ENCODE measurements at regions not wholly inside any gene's neighbourhood (a gene's known extent, or its start where the extent isn't known, plus 50 kb on each side); places are given as distances from the start of the nearest gene placed in this dataset.

DNA sequence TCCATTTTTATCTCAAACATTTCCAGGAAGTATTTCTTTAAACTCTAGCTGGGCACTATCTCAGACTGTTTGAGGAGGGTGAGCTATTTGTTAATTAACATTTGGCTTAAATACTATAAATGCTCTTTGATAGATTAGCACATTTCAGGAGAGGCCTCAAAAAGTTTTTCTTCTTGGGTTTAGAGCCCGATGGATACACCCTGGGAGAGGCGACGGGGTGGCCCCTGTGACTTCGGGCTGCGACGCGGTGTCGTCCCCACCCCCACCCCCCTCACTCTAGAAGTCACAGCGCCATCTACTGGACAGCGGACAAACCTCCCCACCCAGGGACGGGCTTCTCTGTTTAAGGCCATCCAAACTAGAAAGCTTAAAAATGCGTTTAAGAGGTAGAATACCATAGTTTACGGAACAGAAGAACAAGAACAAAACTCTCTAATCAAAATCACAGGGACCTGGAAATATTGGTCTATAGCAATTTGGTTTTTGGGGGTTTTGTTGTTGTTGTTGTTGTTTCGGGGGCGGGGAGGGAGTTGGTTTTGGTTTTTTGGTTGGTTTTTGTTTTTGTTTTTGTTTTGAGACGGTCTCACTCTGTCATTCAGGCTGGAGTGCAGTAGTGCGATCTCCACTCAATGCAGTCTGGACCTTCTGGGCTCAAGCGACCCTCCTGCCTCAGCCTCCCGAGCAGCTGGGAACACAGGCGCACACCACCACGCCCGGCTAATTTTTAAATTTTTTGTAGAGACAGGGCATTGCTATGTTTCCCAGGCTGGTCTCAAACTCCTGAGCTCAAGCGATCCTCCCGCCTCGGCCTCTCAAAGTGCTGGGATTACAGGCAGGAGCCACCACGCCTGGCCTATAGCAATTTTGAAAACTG, 254.4 kb downstream of the C16orf95 start:
- TF ChIP-seq, protein P1, sequence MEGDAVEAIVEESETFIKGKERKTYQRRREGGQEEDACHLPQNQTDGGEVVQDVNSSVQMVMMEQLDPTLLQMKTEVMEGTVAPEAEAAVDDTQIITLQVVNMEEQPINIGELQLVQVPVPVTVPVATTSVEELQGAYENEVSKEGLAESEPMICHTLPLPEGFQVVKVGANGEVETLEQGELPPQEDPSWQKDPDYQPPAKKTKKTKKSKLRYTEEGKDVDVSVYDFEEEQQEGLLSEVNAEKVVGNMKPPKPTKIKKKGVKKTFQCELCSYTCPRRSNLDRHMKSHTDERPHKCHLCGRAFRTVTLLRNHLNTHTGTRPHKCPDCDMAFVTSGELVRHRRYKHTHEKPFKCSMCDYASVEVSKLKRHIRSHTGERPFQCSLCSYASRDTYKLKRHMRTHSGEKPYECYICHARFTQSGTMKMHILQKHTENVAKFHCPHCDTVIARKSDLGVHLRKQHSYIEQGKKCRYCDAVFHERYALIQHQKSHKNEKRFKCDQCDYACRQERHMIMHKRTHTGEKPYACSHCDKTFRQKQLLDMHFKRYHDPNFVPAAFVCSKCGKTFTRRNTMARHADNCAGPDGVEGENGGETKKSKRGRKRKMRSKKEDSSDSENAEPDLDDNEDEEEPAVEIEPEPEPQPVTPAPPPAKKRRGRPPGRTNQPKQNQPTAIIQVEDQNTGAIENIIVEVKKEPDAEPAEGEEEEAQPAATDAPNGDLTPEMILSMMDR (IDR thresholded peaks at IDR 0.05; ENCODE audit: unreplicated experiment) = peak; percentile 86
- Mint-ChIP-seq H3K27me3 (ENCODE audit: low read depth) (no peaks in the 10 kb centered on the region), H3K9me3 (no peaks in the 10 kb centered on the region), H3K36me3 (no peaks in the 10 kb centered on the region), H3K4me1 (peaks cover 55% of the 10 kb centered on the region), H3K4me3 (peak overlapping the region; percentile 51), H3K27ac (peak overlapping the region; percentile 53)
- peak; percentile 73 to 74 for DNase-seq (ENCODE audit: low spot score in 2 of 2, unreplicated experiment in 2 of 2)

DNA sequence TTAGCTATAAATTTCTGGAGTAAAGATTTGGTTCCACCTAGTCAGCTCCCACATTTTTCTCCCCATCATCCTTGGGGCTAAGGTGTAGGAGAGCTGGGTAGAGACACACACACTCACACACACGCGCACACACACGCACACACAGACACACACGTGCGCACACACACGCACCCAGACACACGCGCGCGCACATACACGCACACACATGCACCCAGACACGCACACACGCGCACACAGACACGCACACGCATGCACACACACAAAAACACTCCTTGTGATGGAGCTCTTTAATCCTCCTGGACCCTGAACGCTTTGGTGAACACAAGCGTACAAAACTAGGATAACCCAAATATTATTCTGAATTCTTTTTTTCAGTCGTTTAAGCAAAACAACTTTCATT, 253.6 kb downstream of the C16orf95 start:
- Mint-ChIP-seq H3K4me3 (no peak overlapping the region), H3K4me1 (peaks cover 61% of the 10 kb centered on the region)

DNA sequence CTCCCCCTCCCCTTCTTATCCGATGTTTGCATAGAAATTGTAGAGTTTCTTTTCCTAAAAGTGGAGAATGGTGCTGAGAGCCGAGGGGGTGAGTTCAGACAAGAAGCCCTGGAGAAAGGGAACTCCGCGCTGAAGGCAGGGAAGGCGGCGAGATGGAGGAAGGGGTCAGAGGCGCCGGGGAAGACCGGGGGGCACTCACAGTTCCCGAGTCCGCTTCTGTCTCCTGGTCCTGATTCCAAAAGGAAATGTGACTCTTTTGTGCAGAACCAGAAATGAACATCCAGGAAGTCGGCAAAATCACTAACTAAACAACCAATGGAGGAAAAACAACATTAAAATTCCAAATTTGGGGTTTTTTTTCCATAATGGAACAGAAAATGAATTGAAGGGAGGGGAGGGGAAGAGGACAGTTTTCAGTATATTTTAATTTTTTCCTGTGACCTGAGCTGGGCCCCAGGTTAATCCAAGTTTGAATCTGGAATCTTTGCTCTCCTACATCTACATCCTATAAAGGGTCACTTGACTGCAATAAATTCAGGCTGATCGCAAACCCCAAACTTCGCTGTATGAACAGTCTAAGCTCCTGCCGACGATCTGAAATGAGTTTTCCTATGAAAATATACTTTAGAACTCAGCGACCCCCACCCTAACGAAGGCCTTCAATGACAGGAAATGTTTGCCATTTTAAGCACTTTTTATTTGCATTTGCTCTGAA, 252.3 kb downstream of the C16orf95 start:
- peaks cover 57% of the 10 kb centered on the region for H3K4me1 Mint-ChIP-seq
- TF ChIP-seq, protein P1 (IDR thresholded peaks at IDR 0.05; ENCODE audit: unreplicated experiment) = no peak
- H3K9me3 Mint-ChIP-seq = no peaks in the 10 kb centered on the region
- H3K27me3 Mint-ChIP-seq (ENCODE audit: low read depth) = peaks cover 2% of the 10 kb centered on the region
- H3K36me3 Mint-ChIP-seq = no peaks in the 10 kb centered on the region
- no peak for DNase-seq (ENCODE audit: low spot score in 2 of 2, unreplicated experiment in 2 of 2)
- peak overlapping the region; percentile 49 for H3K4me3 Mint-ChIP-seq
- H3K27ac Mint-ChIP-seq = peak overlapping the region; percentile 82

More for the DNA sequence above, 253.6 kb downstream of the C16orf95 start:
- no peaks in the 10 kb centered on the region for H3K27me3 Mint-ChIP-seq (ENCODE audit: low read depth)
- no peaks in the 10 kb centered on the region for H3K36me3 Mint-ChIP-seq
- H3K27ac Mint-ChIP-seq = no peak overlapping the region
- TF ChIP-seq, protein P1 (IDR thresholded peaks at IDR 0.05; ENCODE audit: unreplicated experiment) = no peak
- DNase-seq (ENCODE audit: low spot score in 2 of 2, unreplicated experiment in 2 of 2) = no peak
- no peaks in the 10 kb centered on the region for H3K9me3 Mint-ChIP-seq

DNA sequence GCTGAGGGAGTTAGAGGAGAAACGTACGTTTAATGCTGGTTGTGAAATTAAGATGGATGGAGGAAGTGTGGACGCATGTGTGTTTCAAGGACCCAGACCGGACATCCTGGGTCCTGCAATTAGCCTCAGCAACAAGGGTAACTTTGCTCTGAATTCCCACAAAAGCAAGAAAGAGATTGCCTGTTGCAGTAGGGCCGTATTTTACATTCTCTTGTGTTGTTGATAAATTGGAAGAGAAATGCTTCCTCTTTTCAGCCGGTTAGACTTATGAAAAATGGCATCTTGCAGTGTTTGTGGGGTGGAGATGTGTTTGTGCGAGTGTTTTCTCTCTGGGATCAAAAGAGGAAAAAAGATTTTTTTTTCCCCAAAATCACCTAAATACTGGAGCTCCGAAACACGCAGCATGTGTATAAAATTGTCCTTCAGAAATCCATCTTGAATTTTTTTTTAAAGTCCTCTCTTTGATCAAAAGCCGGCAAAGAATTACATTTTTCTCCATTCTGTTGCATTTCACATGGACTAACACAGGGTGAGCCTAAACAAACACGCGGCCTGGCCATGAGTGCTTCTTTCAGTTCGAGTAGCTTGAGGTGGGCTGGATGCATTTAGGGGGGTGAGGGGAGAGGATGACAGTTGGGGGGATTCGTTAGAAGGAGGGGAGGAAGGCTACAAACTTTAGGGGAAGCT, 251.6 kb downstream of the C16orf95 start:
- peaks cover 50% of the 10 kb centered on the region for H3K4me1 Mint-ChIP-seq
- H3K27me3 Mint-ChIP-seq (ENCODE audit: low read depth) = peaks cover 8% of the 10 kb centered on the region
- peak overlapping the region; percentile 41 for H3K4me3 Mint-ChIP-seq

More for the DNA sequence above, 251.6 kb downstream of the C16orf95 start:
- no peak for DNase-seq (ENCODE audit: low spot score in 2 of 2, unreplicated experiment in 2 of 2)
- Mint-ChIP-seq H3K36me3 (no peaks in the 10 kb centered on the region), H3K9me3 (no peaks in the 10 kb centered on the region), H3K27ac (peak overlapping the region; percentile 80)
- TF ChIP-seq, protein P1 (IDR thresholded peaks at IDR 0.05; ENCODE audit: unreplicated experiment) = no peak
